ENCODE measurements at regions not wholly inside any gene's neighbourhood (a gene's known extent, or its start where the extent isn't known, plus 50 kb on each side); places are given as distances from the start of the nearest gene placed in this dataset.

GRCh38 chr2:139217641-139218040 lies 437.5 kb upstream of the NXPH2 start:
- no peak for FAIRE-seq
- WGBS, 3 donors, result 69 to 85% (median 74%) methylated on average over 3 of the region's 3 CpGs
- no peaks in the 10 kb centered on the region for H3K36me3 ChIP-seq (ENCODE audit: control insufficient read depth in 3 of 3, insufficient read depth in 2 of 3, low read depth in 1 of 3, low read length in 3 of 3)

GRCh38 chr2:139216435-139216834 lies 436.2 kb upstream of the NXPH2 start:
- DNase-seq, result no peak
- FAIRE-seq, result no peak
- H3K4me1 ChIP-seq (ENCODE audit: control insufficient read depth in 3 of 3, insufficient read depth in 2 of 3, low read depth in 1 of 3, low read length in 2 of 3), result no peaks in the 10 kb centered on the region
- no peak overlapping the region for H3K4me3 ChIP-seq (ENCODE audit: low read depth in 1 of 3, low read length in 3 of 3)
- H3K9me3 ChIP-seq (ENCODE audit: control insufficient read depth in 2 of 2, insufficient read depth in 1 of 2, low read depth in 1 of 2, low read length in 1 of 2), result no peaks in the 10 kb centered on the region
- H3K27ac ChIP-seq (ENCODE audit: low read depth in 1 of 3, low read length in 2 of 3), result no peak overlapping the region
- no peaks in the 10 kb centered on the region for H3K27me3 ChIP-seq (ENCODE audit: control insufficient read depth in 3 of 3, insufficient read depth in 3 of 3, low read length in 3 of 3)
- no peaks in the 10 kb centered on the region for H3K36me3 ChIP-seq (ENCODE audit: control insufficient read depth in 3 of 3, insufficient read depth in 2 of 3, low read depth in 1 of 3, low read length in 3 of 3)

More at GRCh38 chr2:139217641-139218040, 437.5 kb upstream of the NXPH2 start:
- Histone ChIP-seq H3K27me3 (ENCODE audit: control insufficient read depth in 3 of 3, insufficient read depth in 3 of 3, low read length in 3 of 3) (no peaks in the 10 kb centered on the region), H3K4me3 (ENCODE audit: low read depth in 1 of 3, low read length in 3 of 3) (no peak overlapping the region), H3K4me1 (ENCODE audit: control insufficient read depth in 3 of 3, insufficient read depth in 2 of 3, low read depth in 1 of 3, low read length in 2 of 3) (no peaks in the 10 kb centered on the region), H3K27ac (ENCODE audit: low read depth in 1 of 3, low read length in 2 of 3) (no peak overlapping the region), H3K9me3 (ENCODE audit: control insufficient read depth in 2 of 2, insufficient read depth in 1 of 2, low read depth in 1 of 2, low read length in 1 of 2) (no peaks in the 10 kb centered on the region)
- DNase-seq, result no peak

DNA sequence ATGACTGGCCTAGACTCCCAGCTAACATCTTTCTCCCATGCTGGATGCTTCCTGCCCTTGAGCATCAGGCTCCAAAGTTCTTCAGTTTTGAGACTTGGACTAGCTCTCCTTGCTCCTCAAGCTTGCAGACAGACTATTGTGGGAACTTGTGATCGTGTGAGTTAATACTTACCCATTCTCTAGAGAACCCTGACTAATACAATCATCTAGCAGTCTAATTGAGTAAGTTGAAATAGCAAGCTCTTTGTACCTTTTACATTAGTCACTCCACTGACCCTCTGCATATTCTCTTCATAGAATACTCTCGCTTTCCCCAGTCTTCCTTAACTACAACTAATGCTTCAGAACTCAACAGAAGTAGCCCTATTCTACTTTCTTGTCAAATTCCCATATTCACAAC lies 434.6 kb upstream of the NXPH2 start:
- no peaks in the 10 kb centered on the region for H3K27me3 ChIP-seq (ENCODE audit: control insufficient read depth in 3 of 3, insufficient read depth in 3 of 3, low read length in 3 of 3)
- WGBS, 3 donors, result 61 to 78% (median 70%) methylated on average over 2 of the region's 2 CpGs
- no peak for DNase-seq
- H3K9me3 ChIP-seq (ENCODE audit: control insufficient read depth in 2 of 2, insufficient read depth in 1 of 2, low read depth in 1 of 2, low read length in 1 of 2), result no peaks in the 10 kb centered on the region
- H3K36me3 ChIP-seq (ENCODE audit: control insufficient read depth in 3 of 3, insufficient read depth in 2 of 3, low read depth in 1 of 3, low read length in 3 of 3), result no peaks in the 10 kb centered on the region
- H3K4me3 ChIP-seq (ENCODE audit: low read depth in 1 of 3, low read length in 3 of 3), result no peak overlapping the region
- no peak for FAIRE-seq
- H3K4me1 ChIP-seq (ENCODE audit: control insufficient read depth in 3 of 3, insufficient read depth in 2 of 3, low read depth in 1 of 3, low read length in 2 of 3), result no peaks in the 10 kb centered on the region
- H3K27ac ChIP-seq (ENCODE audit: low read depth in 1 of 3, low read length in 2 of 3), result no peak overlapping the region

DNA sequence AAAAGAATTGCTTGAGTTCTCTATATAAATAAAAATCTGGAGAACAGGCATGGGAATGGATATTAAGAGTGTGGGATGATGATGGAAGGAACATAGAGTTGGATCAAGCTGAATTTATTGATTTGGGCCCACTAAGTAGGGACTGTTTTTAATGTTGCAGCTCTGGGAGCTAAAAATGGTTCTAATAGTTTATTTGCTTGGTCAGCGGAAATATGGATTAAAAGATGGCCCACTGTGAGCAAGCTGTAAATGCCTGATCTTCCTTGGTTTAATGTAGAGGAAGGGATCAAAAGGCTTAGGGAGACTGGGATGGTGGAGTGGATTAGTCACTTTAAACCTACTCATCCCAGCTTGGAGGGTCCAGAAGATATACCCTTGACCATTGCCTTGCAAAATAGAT lies 429.4 kb upstream of the NXPH2 start:
- H3K4me1 ChIP-seq (ENCODE audit: control insufficient read depth in 3 of 3, insufficient read depth in 2 of 3, low read depth in 1 of 3, low read length in 2 of 3), result no peaks in the 10 kb centered on the region
- FAIRE-seq (no peak), DNase-seq (no peak)
- no peaks in the 10 kb centered on the region for H3K36me3 ChIP-seq (ENCODE audit: control insufficient read depth in 3 of 3, insufficient read depth in 2 of 3, low read depth in 1 of 3, low read length in 3 of 3)
- H3K27ac ChIP-seq (ENCODE audit: low read depth in 1 of 3, low read length in 2 of 3), result no peak overlapping the region
- H3K27me3 ChIP-seq (ENCODE audit: control insufficient read depth in 3 of 3, insufficient read depth in 3 of 3, low read length in 3 of 3), result no peaks in the 10 kb centered on the region
- no peaks in the 10 kb centered on the region for H3K9me3 ChIP-seq (ENCODE audit: control insufficient read depth in 2 of 2, insufficient read depth in 1 of 2, low read depth in 1 of 2, low read length in 1 of 2)
- 93 to 100% (median 99%) methylated on average over 1 of the region's 1 CpG for WGBS, 3 donors
- H3K4me3 ChIP-seq (ENCODE audit: low read depth in 1 of 3, low read length in 3 of 3), result no peak overlapping the region

DNA sequence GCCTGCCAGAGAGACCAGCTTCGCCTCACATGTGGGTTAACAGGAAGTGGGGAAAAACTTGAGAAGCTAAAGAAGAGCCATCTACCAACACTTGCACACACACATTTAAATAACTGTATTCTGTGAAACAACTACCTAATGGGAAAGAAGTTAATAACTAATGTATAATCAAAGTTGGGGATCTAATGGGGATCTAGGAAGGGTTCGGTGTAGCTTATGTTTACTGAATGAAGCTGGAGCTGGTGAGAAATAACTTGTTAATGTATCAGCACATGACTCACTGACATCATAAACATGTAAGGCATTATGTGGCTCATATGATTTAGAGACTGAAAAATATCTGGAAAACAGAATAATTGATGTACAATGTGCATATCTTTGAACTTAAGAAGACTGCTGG lies 421.3 kb upstream of the NXPH2 start:
- 77 to 82% (median 80%) methylated on average over 2 of the region's 2 CpGs for WGBS, 3 donors
- FAIRE-seq, result no peak

DNA sequence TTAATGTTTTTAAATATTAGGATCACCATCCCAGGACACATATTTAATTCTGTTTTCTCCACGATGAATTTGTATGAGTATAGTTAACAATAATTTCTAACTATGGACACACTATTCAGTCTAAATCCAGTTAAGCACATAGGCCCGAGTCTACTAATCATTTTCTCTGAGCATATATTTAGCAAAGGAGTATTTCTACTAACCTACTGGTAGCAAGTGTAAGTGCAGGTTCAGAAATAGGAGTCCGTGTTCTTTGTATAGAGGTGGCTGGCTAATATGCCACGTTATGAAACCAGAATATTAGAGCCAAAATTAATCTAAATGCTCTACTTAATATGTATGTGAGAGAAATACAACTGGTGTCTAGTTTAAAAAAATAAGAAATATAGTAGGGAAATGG lies 416.6 kb upstream of the NXPH2 start:
- H3K27ac ChIP-seq (ENCODE audit: low read depth in 1 of 3, low read length in 2 of 3), result no peak overlapping the region
- FAIRE-seq (no peak), DNase-seq (no peak)
- H3K9me3 ChIP-seq (ENCODE audit: control insufficient read depth in 2 of 2, insufficient read depth in 1 of 2, low read depth in 1 of 2, low read length in 1 of 2), result no peaks in the 10 kb centered on the region
- H3K36me3 ChIP-seq (ENCODE audit: control insufficient read depth in 3 of 3, insufficient read depth in 2 of 3, low read depth in 1 of 3, low read length in 3 of 3), result no peaks in the 10 kb centered on the region
- H3K4me3 ChIP-seq (ENCODE audit: low read depth in 1 of 3, low read length in 3 of 3), result no peak overlapping the region
- WGBS, 3 donors, result 67 to 75% (median 71%) methylated on average over 4 of the region's 4 CpGs
- H3K4me1 ChIP-seq (ENCODE audit: control insufficient read depth in 3 of 3, insufficient read depth in 2 of 3, low read depth in 1 of 3, low read length in 2 of 3), result no peaks in the 10 kb centered on the region
- H3K27me3 ChIP-seq (ENCODE audit: control insufficient read depth in 3 of 3, insufficient read depth in 3 of 3, low read length in 3 of 3), result no peaks in the 10 kb centered on the region

More for the DNA sequence above, 421.3 kb upstream of the NXPH2 start:
- no peak overlapping the region for H3K4me3 ChIP-seq (ENCODE audit: low read depth in 1 of 3, low read length in 3 of 3)
- H3K9me3 ChIP-seq (ENCODE audit: control insufficient read depth in 2 of 2, insufficient read depth in 1 of 2, low read depth in 1 of 2, low read length in 1 of 2), result no peaks in the 10 kb centered on the region
- no peaks in the 10 kb centered on the region for H3K4me1 ChIP-seq (ENCODE audit: control insufficient read depth in 3 of 3, insufficient read depth in 2 of 3, low read depth in 1 of 3, low read length in 2 of 3)
- no peaks in the 10 kb centered on the region for H3K36me3 ChIP-seq (ENCODE audit: control insufficient read depth in 3 of 3, insufficient read depth in 2 of 3, low read depth in 1 of 3, low read length in 3 of 3)
- no peak for DNase-seq
- H3K27ac ChIP-seq (ENCODE audit: low read depth in 1 of 3, low read length in 2 of 3), result no peak overlapping the region
- H3K27me3 ChIP-seq (ENCODE audit: control insufficient read depth in 3 of 3, insufficient read depth in 3 of 3, low read length in 3 of 3), result no peaks in the 10 kb centered on the region

DNA sequence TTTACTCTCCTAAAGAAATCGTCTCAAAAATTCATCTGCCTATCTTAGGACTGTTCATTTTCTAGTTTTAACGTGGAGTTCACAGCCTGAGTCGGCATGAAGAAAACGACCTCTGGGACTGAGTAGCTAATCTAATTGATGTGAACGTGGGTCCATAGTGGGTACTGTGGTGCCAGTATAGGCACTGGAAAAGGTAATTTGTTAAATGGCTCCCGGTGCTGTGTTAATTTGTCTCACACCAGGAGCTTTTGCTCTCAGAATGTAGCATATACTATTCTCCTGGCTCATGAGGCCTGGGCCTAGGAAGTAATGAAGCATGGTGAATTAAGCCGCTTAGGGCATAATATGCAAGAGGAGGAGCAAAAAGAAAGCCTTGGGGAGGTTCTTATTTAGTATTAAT lies 414.4 kb upstream of the NXPH2 start:
- H3K27me3 ChIP-seq (ENCODE audit: control insufficient read depth in 3 of 3, insufficient read depth in 3 of 3, low read length in 3 of 3), result no peaks in the 10 kb centered on the region
- H3K9me3 ChIP-seq (ENCODE audit: control insufficient read depth in 2 of 2, insufficient read depth in 1 of 2, low read depth in 1 of 2, low read length in 1 of 2), result no peaks in the 10 kb centered on the region
- no peaks in the 10 kb centered on the region for H3K36me3 ChIP-seq (ENCODE audit: control insufficient read depth in 3 of 3, insufficient read depth in 2 of 3, low read depth in 1 of 3, low read length in 3 of 3)
- no peak overlapping the region for H3K27ac ChIP-seq (ENCODE audit: low read depth in 1 of 3, low read length in 2 of 3)
- H3K4me3 ChIP-seq (ENCODE audit: low read depth in 1 of 3, low read length in 3 of 3), result no peak overlapping the region
- DNase-seq, result no peak
- WGBS, 3 donors, result 72 to 77% (median 76%) methylated on average over 7 of the region's 7 CpGs
- FAIRE-seq, result no peak
- H3K4me1 ChIP-seq (ENCODE audit: control insufficient read depth in 3 of 3, insufficient read depth in 2 of 3, low read depth in 1 of 3, low read length in 2 of 3), result no peaks in the 10 kb centered on the region

DNA sequence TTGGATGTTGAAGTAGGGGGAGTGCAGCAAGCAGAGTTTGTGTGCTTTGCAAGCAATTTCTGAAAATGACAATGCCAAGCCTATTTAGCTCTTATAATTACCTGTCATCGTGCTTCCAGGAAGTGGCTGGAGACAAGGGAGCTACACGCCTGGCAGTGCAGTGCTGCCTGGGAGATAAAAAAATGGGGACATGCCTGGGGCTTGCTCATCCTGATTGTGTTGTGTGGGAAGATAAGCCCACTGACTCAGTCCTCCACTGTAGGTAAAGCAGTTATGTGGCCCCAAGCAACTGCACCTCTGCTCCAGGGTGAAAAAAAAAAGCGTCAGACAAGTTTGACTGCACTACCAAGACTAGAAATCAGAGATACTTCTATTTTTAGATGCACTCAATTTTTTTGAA lies 396.9 kb upstream of the NXPH2 start:
- H3K27me3 ChIP-seq (ENCODE audit: control insufficient read depth in 3 of 3, insufficient read depth in 3 of 3, low read length in 3 of 3), result no peaks in the 10 kb centered on the region
- 65 to 72% (median 67%) methylated on average over 3 of the region's 3 CpGs for WGBS, 3 donors

GRCh38 chr2:139175510-139175909 lies 395.3 kb upstream of the NXPH2 start:
- WGBS, 3 donors, result 58 to 82% (median 75%) methylated on average over 3 of the region's 3 CpGs
- DNase-seq, result no peak
- H3K9me3 ChIP-seq (ENCODE audit: control insufficient read depth in 2 of 2, insufficient read depth in 1 of 2, low read depth in 1 of 2, low read length in 1 of 2), result no peaks in the 10 kb centered on the region
- no peak overlapping the region for H3K27ac ChIP-seq (ENCODE audit: low read depth in 1 of 3, low read length in 2 of 3)
- FAIRE-seq, result no peak
- H3K27me3 ChIP-seq (ENCODE audit: control insufficient read depth in 3 of 3, insufficient read depth in 3 of 3, low read length in 3 of 3), result no peaks in the 10 kb centered on the region
- no peaks in the 10 kb centered on the region for H3K4me1 ChIP-seq (ENCODE audit: control insufficient read depth in 3 of 3, insufficient read depth in 2 of 3, low read depth in 1 of 3, low read length in 2 of 3)
- H3K36me3 ChIP-seq (ENCODE audit: control insufficient read depth in 3 of 3, insufficient read depth in 2 of 3, low read depth in 1 of 3, low read length in 3 of 3), result no peaks in the 10 kb centered on the region
- H3K4me3 ChIP-seq (ENCODE audit: low read depth in 1 of 3, low read length in 3 of 3), result no peak overlapping the region

More for the DNA sequence above, 396.9 kb upstream of the NXPH2 start:
- no peak for FAIRE-seq
- no peak for DNase-seq
- no peaks in the 10 kb centered on the region for H3K9me3 ChIP-seq (ENCODE audit: control insufficient read depth in 2 of 2, insufficient read depth in 1 of 2, low read depth in 1 of 2, low read length in 1 of 2)
- no peak overlapping the region for H3K27ac ChIP-seq (ENCODE audit: low read depth in 1 of 3, low read length in 2 of 3)
- H3K4me3 ChIP-seq (ENCODE audit: low read depth in 1 of 3, low read length in 3 of 3), result no peak overlapping the region
- H3K36me3 ChIP-seq (ENCODE audit: control insufficient read depth in 3 of 3, insufficient read depth in 2 of 3, low read depth in 1 of 3, low read length in 3 of 3), result no peaks in the 10 kb centered on the region
- H3K4me1 ChIP-seq (ENCODE audit: control insufficient read depth in 3 of 3, insufficient read depth in 2 of 3, low read depth in 1 of 3, low read length in 2 of 3), result no peaks in the 10 kb centered on the region

Data from small intestine (tissue), 7 donors.